DND-41 (cell line): ENCODE measurements at regions not wholly inside any gene's neighbourhood (a gene's known extent, or its start where the extent isn't known, plus 50 kb on each side); places are given as distances from the start of the nearest gene placed in this dataset.
A peak's percentile ranks its signal among the peaks of the same experiment; 100 is the strongest.

Experiments used
- ATAC-seq: fragments of 200-7000 bp; cut with Tn5 transposase; 3 replicates; pipeline ENCODE4 v1.9.1; 2021; ENCODE audit warnings: low read depth; ENCODE audit not compliant: insufficient read depth
- DNase-seq: peaks from one replicate; pipeline ENCODE4 v3.0.0-alpha.2; 2020
- H2AFZ ChIP-seq: 2 replicates; pipeline ENCODE4 v1.6.0; 2012; ENCODE audit warnings: low read depth, low read length
- H3K27ac ChIP-seq: 2 replicates; pipeline ENCODE4 v1.5.1; 2012; ENCODE audit warnings: low read length, inconsistent platforms
- H3K27me3 ChIP-seq: fragments of 200-600 bp; sonication (generic); 2 replicates; pipeline ENCODE4 v1.6.0; 2012; ENCODE audit warnings: low read length, mild to moderate bottlenecking, inconsistent platforms; ENCODE audit not compliant: insufficient read depth, poor library complexity
- H3K36me3 ChIP-seq: 2 replicates; pipeline ENCODE4 v1.5.1; 2012; ENCODE audit warnings: low read length, inconsistent platforms; ENCODE audit not compliant: insufficient read depth
- H3K4me1 ChIP-seq: 2 replicates; pipeline ENCODE4 v1.5.1; 2012; ENCODE audit warnings: mild to moderate bottlenecking, low read length; ENCODE audit not compliant: insufficient read depth
- H3K4me2 ChIP-seq: 2 replicates; pipeline ENCODE4 v1.6.0; 2012; ENCODE audit warnings: mild to moderate bottlenecking, moderate library complexity, low read length, inconsistent platforms; ENCODE audit not compliant: insufficient read depth
- H3K4me3 ChIP-seq, 2 experiments: fragments of 200-600 bp in 1 of 2; shearing (Covaris generic) in 1 of 2; 2 replicates each; pipeline ENCODE4 v1.5.1; 2012 to 2016; ENCODE audit warnings: inconsistent platforms in 2 of 2, low read length in 2 of 2, mild to moderate bottlenecking in 2 of 2, low read depth in 1 of 2, moderate library complexity in 1 of 2
- H3K79me2 ChIP-seq: 2 replicates; pipeline ENCODE4 v1.6.0; 2012; ENCODE audit warnings: low read length, inconsistent platforms; ENCODE audit not compliant: insufficient read depth
- H3K9ac ChIP-seq: 2 replicates; pipeline ENCODE4 v1.6.0; 2012; ENCODE audit warnings: low read depth, mild to moderate bottlenecking, inconsistent platforms, low read length, moderate library complexity
- H3K9me3 ChIP-seq: 2 replicates; pipeline ENCODE4 v1.5.1; 2012; ENCODE audit warnings: low read length, moderate library complexity, mild to moderate bottlenecking, inconsistent platforms; ENCODE audit not compliant: insufficient read depth, severe bottlenecking
- H4K20me1 ChIP-seq: 2 replicates; pipeline ENCODE4 v1.6.0; 2012; ENCODE audit warnings: low read length; ENCODE audit not compliant: insufficient read depth
- CTCF ChIP-seq: IDR thresholded peaks from 2 replicates; pipeline ENCODE4 v1.5.1; 2012; ENCODE audit warnings: borderline replicate concordance, low read length, moderate library complexity, mild to moderate bottlenecking; ENCODE audit not compliant: poor library complexity, severe bottlenecking; ENCODE audit errors: extremely low read depth
- EZH2 ChIP-seq: IDR thresholded peaks from 3 replicates; pipeline ENCODE4 v1.6.1; 2012; ENCODE audit warnings: borderline replicate concordance, low read depth, mild to moderate bottlenecking, moderate library complexity, low read length, inconsistent platforms; ENCODE audit not compliant: severe bottlenecking

GRCh38 chr18:32553640-32554365 is 83.1 kb upstream of the GAREM1 start:
- Histone ChIP-seq H3K9ac (no peak overlapping the region), H3K36me3 (no peaks in the 10 kb centered on the region), H2AFZ (no peak overlapping the region), H3K27ac (no peak overlapping the region), H3K4me3 (no peak overlapping the region), H3K27me3 (no peaks in the 10 kb centered on the region), H3K79me2 (no peaks in the 10 kb centered on the region), H3K4me2 (no peak overlapping the region), H3K9me3 (no peaks in the 10 kb centered on the region), H4K20me1 (no peaks in the 10 kb centered on the region), H3K4me1 (no peaks in the 10 kb centered on the region)
- ATAC-seq (no peak), DNase-seq (no peak)
- no peak for TF ChIP-seq EZH2
- no peak for TF ChIP-seq CTCF

- Histone ChIP-seq H4K20me1 (no peaks in the 10 kb centered on the region), H3K79me2 (no peaks in the 10 kb centered on the region), H3K27me3 (no peaks in the 10 kb centered on the region), H3K27ac (no peak overlapping the region), H3K4me1 (no peaks in the 10 kb centered on the region), H3K9me3 (no peaks in the 10 kb centered on the region), H2AFZ (no peak overlapping the region), H3K4me3 (no peak overlapping the region), H3K9ac (no peak overlapping the region), H3K4me2 (no peak overlapping the region), H3K36me3 (no peaks in the 10 kb centered on the region)
- ATAC-seq = no peak
- DNase-seq = no peak
- TF ChIP-seq CTCF (no peak), EZH2 (no peak)
Observed at GRCh38 chr18:32553174-32553573, 82.5 kb upstream of the GAREM1 start.

GRCh38 chr18:32552421-32553030 is 81.8 kb upstream of the GAREM1 start:
- ATAC-seq (peak; percentile 84), DNase-seq (peak; percentile 59)
- Histone ChIP-seq H2AFZ (no peak overlapping the region), H3K4me2 (no peak overlapping the region), H3K4me3 (no peak overlapping the region), H3K9ac (no peak overlapping the region), H3K27me3 (no peaks in the 10 kb centered on the region), H3K27ac (no peak overlapping the region), H3K36me3 (no peaks in the 10 kb centered on the region), H3K9me3 (no peaks in the 10 kb centered on the region), H3K79me2 (no peaks in the 10 kb centered on the region), H3K4me1 (no peaks in the 10 kb centered on the region), H4K20me1 (no peaks in the 10 kb centered on the region)
- TF ChIP-seq CTCF = peak; percentile 76
- no peak for TF ChIP-seq EZH2
